ENCODE measurements at regions not wholly inside any gene's neighbourhood (a gene's known extent, or its start where the extent isn't known, plus 50 kb on each side); places are given as distances from the start of the nearest gene placed in this dataset.

- no peak overlapping the region for H2AFZ ChIP-seq (ENCODE audit: insufficient read depth, low read depth, low read length, poor library complexity, severe bottlenecking)
- no peak overlapping the region for H3K27ac ChIP-seq (ENCODE audit: low read length in 2 of 2)
- no peaks in the 10 kb centered on the region for H3K4me1 ChIP-seq (ENCODE audit: control insufficient read depth in 2 of 2, insufficient read depth in 2 of 2, low read length in 2 of 2)
- H3K4me1 Mint-ChIP-seq, result no peaks in the 10 kb centered on the region
- ChIA-PET POLR2A (no interaction called here), CTCF (no interaction called here)
- H3K4me2 ChIP-seq (replicated peaks; ENCODE audit: low read depth, low read length, poor library complexity, severe bottlenecking), result no peak overlapping the region
- H3K27me3 ChIP-seq (replicated peaks in 1 of 4; ENCODE audit: control extremely low read depth in 1 of 4, control insufficient read depth in 3 of 4, insufficient read depth in 4 of 4, low read length in 3 of 4), result no peaks in the 10 kb centered on the region
- H3K9me3 ChIP-seq (ENCODE audit: control extremely low read depth in 1 of 3, control insufficient read depth in 2 of 3, insufficient read depth in 1 of 3, low read length in 2 of 3), result peaks cover 0 to 14% (median 0%) of the 10 kb centered on the region in 3 donors
- H4K20me1 ChIP-seq (ENCODE audit: control insufficient read depth, insufficient read depth, low read length, poor library complexity, severe bottlenecking), result no peaks in the 10 kb centered on the region
- ATAC-seq (ENCODE audit: low read depth) (no peak), DNase-seq (no peak)
- no peak overlapping the region for H3K27ac Mint-ChIP-seq
- H3K4me3 Mint-ChIP-seq, result no peak overlapping the region
- TF ChIP-seq EZH2 (IDR thresholded peaks at IDR 0.05; ENCODE audit: borderline replicate concordance, insufficient read depth, low read depth, low read length, poor library complexity, severe bottlenecking), result no peak
- no peak for TF ChIP-seq CTCF (IDR thresholded peaks at IDR 0.05)
- no peak overlapping the region for H3K9ac ChIP-seq (ENCODE audit: low read length)
- H3K9me3 Mint-ChIP-seq (ENCODE audit: insufficient read depth), result peaks cover 8% of the 10 kb centered on the region
- no peaks in the 10 kb centered on the region for H3K79me2 ChIP-seq (ENCODE audit: control insufficient read depth, insufficient read depth, low read length)
- intact Hi-C loops (cut with micrococcal nuclease), result no loop called here
- H3K27me3 Mint-ChIP-seq, result no peaks in the 10 kb centered on the region
- H3K36me3 ChIP-seq (replicated peaks in 1 of 2; ENCODE audit: control extremely low read depth in 1 of 2, control insufficient read depth in 1 of 2, extremely low read depth in 1 of 2, insufficient read depth in 2 of 2, low read length in 1 of 2), result no peaks in the 10 kb centered on the region
- WGBS (ENCODE audit: insufficient coverage), result 100% methylated on average over 1 of the region's 1 CpG
- no peak overlapping the region for H3K4me3 ChIP-seq (ENCODE audit: control extremely low read depth in 1 of 5, extremely low read depth in 1 of 5, insufficient read depth in 1 of 5, low read depth in 2 of 5, low read length in 4 of 5)
Observed at GRCh38 chr15:46848704-46849103, 868.6 kb upstream of the SEMA6D start.

GRCh38 chr15:46853600-46853999 lies 863.7 kb upstream of the SEMA6D start:
- DNase-seq (no peak), ATAC-seq (ENCODE audit: low read depth) (no peak)
- ChIA-PET CTCF (no interaction called here), POLR2A (no interaction called here)
- no peak overlapping the region for H3K9ac ChIP-seq (ENCODE audit: low read length)
- H3K4me1 ChIP-seq (ENCODE audit: control insufficient read depth in 2 of 2, insufficient read depth in 2 of 2, low read length in 2 of 2), result no peaks in the 10 kb centered on the region
- Mint-ChIP-seq H3K27me3 (no peaks in the 10 kb centered on the region), H3K27ac (no peak overlapping the region), H3K4me3 (no peak overlapping the region), H3K9me3 (ENCODE audit: insufficient read depth) (peaks cover 2% of the 10 kb centered on the region), H3K4me1 (no peaks in the 10 kb centered on the region)
- H3K27me3 ChIP-seq (replicated peaks in 1 of 4; ENCODE audit: control extremely low read depth in 1 of 4, control insufficient read depth in 3 of 4, insufficient read depth in 4 of 4, low read length in 3 of 4), result no peaks in the 10 kb centered on the region
- no peak overlapping the region for H2AFZ ChIP-seq (ENCODE audit: insufficient read depth, low read depth, low read length, poor library complexity, severe bottlenecking)
- no peak overlapping the region for H3K4me3 ChIP-seq (ENCODE audit: control extremely low read depth in 1 of 5, extremely low read depth in 1 of 5, insufficient read depth in 1 of 5, low read depth in 2 of 5, low read length in 4 of 5)
- intact Hi-C loops (cut with micrococcal nuclease), result no loop called here
- peaks cover 0 to 4% (median 0%) of the 10 kb centered on the region in 3 donors for H3K9me3 ChIP-seq (ENCODE audit: control extremely low read depth in 1 of 3, control insufficient read depth in 2 of 3, insufficient read depth in 1 of 3, low read length in 2 of 3)
- 100% methylated on average over 1 of the region's 2 CpGs for WGBS (ENCODE audit: insufficient coverage)
- no peak overlapping the region for H3K4me2 ChIP-seq (replicated peaks; ENCODE audit: low read depth, low read length, poor library complexity, severe bottlenecking)
- H3K79me2 ChIP-seq (ENCODE audit: control insufficient read depth, insufficient read depth, low read length), result no peaks in the 10 kb centered on the region
- no peaks in the 10 kb centered on the region for H4K20me1 ChIP-seq (ENCODE audit: control insufficient read depth, insufficient read depth, low read length, poor library complexity, severe bottlenecking)
- TF ChIP-seq CTCF (IDR thresholded peaks at IDR 0.05) (no peak), EZH2 (IDR thresholded peaks at IDR 0.05; ENCODE audit: borderline replicate concordance, insufficient read depth, low read depth, low read length, poor library complexity, severe bottlenecking) (no peak)
- H3K36me3 ChIP-seq (replicated peaks in 1 of 2; ENCODE audit: control extremely low read depth in 1 of 2, control insufficient read depth in 1 of 2, extremely low read depth in 1 of 2, insufficient read depth in 2 of 2, low read length in 1 of 2), result no peaks in the 10 kb centered on the region
- H3K27ac ChIP-seq (ENCODE audit: low read length in 2 of 2), result no peak overlapping the region

Measured in B cell (primary cell).